ENCODE measurements at regions not wholly inside any gene's neighbourhood (a gene's known extent, or its start where the extent isn't known, plus 50 kb on each side); places are given as distances from the start of the nearest gene placed in this dataset.

GRCh38 chr7:115462301-115463015 is 540.6 kb downstream of the MDFIC start:
- TF ChIP-seq POLR2A (IDR thresholded peaks at IDR 0.05; ENCODE audit: low read length): no peak
- no peak for TF ChIP-seq GATA1 (IDR thresholded peaks at IDR 0.05; ENCODE audit: low read depth, low read length)

All from erythroblast (primary cell).